ENCODE measurements at regions not wholly inside any gene's neighbourhood (a gene's known extent, or its start where the extent isn't known, plus 50 kb on each side); places are given as distances from the start of the nearest gene placed in this dataset.

- no peaks in the 10 kb centered on the region for H3K36me3 ChIP-seq (replicated peaks in 1 of 2; ENCODE audit: insufficient read depth in 1 of 2, low read depth in 2 of 2)
- DNase-seq (no peak), ATAC-seq (no peak)
- H3K9me3 ChIP-seq = no peaks in the 10 kb centered on the region
- H3K27me3 ChIP-seq = no peaks in the 10 kb centered on the region
- intact Hi-C loops (cut with DNase I) = no loop called here
- no peaks in the 10 kb centered on the region for H3K4me1 ChIP-seq
- TF ChIP-seq POLR2A (IDR thresholded peaks at IDR 0.05) (no peak), CTCF (IDR thresholded peaks at IDR 0.05) (no peak)
- no peak overlapping the region for H3K4me3 ChIP-seq
- WGBS, 2 donors = 24 to 31% methylated on average over 12 of the region's 12 CpGs
- H3K27ac ChIP-seq = no peak overlapping the region
These were observed 346.6 kb downstream of the TSHZ3 start for GRCh38 chr19:31002518-31003244.

GRCh38 chr19:31001991-31002390 is 347.2 kb downstream of the TSHZ3 start:
- WGBS, 2 donors = 57 to 63% methylated on average over 11 of the region's 11 CpGs
- no peaks in the 10 kb centered on the region for H3K9me3 ChIP-seq
- H3K27ac ChIP-seq = no peak overlapping the region
- ATAC-seq (no peak), DNase-seq (no peak)
- no peaks in the 10 kb centered on the region for H3K36me3 ChIP-seq (replicated peaks in 1 of 2; ENCODE audit: insufficient read depth in 1 of 2, low read depth in 2 of 2)
- H3K27me3 ChIP-seq = no peaks in the 10 kb centered on the region
- no peaks in the 10 kb centered on the region for H3K4me1 ChIP-seq
- TF ChIP-seq CTCF (IDR thresholded peaks at IDR 0.05) (no peak), POLR2A (IDR thresholded peaks at IDR 0.05) (no peak)
- intact Hi-C loops (cut with DNase I) = no loop called here
- H3K4me3 ChIP-seq = no peak overlapping the region

GRCh38 chr19:31000913-31001312 is 348.3 kb downstream of the TSHZ3 start:
- Histone ChIP-seq H3K4me1 (no peaks in the 10 kb centered on the region), H3K36me3 (replicated peaks in 1 of 2; ENCODE audit: insufficient read depth in 1 of 2, low read depth in 2 of 2) (no peaks in the 10 kb centered on the region), H3K27me3 (no peaks in the 10 kb centered on the region), H3K4me3 (no peak overlapping the region), H3K9me3 (no peaks in the 10 kb centered on the region), H3K27ac (no peak overlapping the region)
- TF ChIP-seq CTCF (IDR thresholded peaks at IDR 0.05) (no peak), POLR2A (IDR thresholded peaks at IDR 0.05) (no peak)
- no peak for ATAC-seq
- no peak for DNase-seq
- 44 to 49% methylated on average over 2 of the region's 2 CpGs for WGBS, 2 donors
- intact Hi-C loops (cut with DNase I) = no loop called here

- Histone ChIP-seq H3K9me3 (no peaks in the 10 kb centered on the region), H3K4me3 (no peak overlapping the region), H3K27me3 (no peaks in the 10 kb centered on the region), H3K27ac (no peak overlapping the region), H3K4me1 (no peaks in the 10 kb centered on the region), H3K36me3 (replicated peaks in 1 of 2; ENCODE audit: insufficient read depth in 1 of 2, low read depth in 2 of 2) (no peaks in the 10 kb centered on the region)
- no peak for TF ChIP-seq POLR2A (IDR thresholded peaks at IDR 0.05)
- TF ChIP-seq CTCF (IDR thresholded peaks at IDR 0.05) = no peak
- WGBS, 2 donors = 59 to 72% methylated on average over 2 of the region's 2 CpGs
- ATAC-seq = no peak
- no peak for DNase-seq
- intact Hi-C loops (cut with DNase I) = no loop called here
These were observed 349.5 kb downstream of the TSHZ3 start for GRCh38 chr19:30999726-31000125.

GRCh38 chr19:30997222-30997621 is 352.0 kb downstream of the TSHZ3 start:
- ATAC-seq (no peak), DNase-seq (no peak)
- 41 to 51% methylated on average over 4 of the region's 4 CpGs for WGBS, 2 donors
- H3K4me3 ChIP-seq = no peak overlapping the region
- no peaks in the 10 kb centered on the region for H3K4me1 ChIP-seq
- H3K36me3 ChIP-seq (replicated peaks in 1 of 2; ENCODE audit: insufficient read depth in 1 of 2, low read depth in 2 of 2) = no peaks in the 10 kb centered on the region
- H3K27ac ChIP-seq = no peak overlapping the region
- H3K9me3 ChIP-seq = no peaks in the 10 kb centered on the region
- H3K27me3 ChIP-seq = no peaks in the 10 kb centered on the region
- no peak for TF ChIP-seq POLR2A (IDR thresholded peaks at IDR 0.05)
- no peak for TF ChIP-seq CTCF (IDR thresholded peaks at IDR 0.05)
- intact Hi-C loops (cut with DNase I) = no loop called here

All from body of pancreas (tissue), 4 donors.